ENCODE measurements at regions not wholly inside any gene's neighbourhood (a gene's known extent, or its start where the extent isn't known, plus 50 kb on each side); places are given as distances from the start of the nearest gene placed in this dataset.

DNA sequence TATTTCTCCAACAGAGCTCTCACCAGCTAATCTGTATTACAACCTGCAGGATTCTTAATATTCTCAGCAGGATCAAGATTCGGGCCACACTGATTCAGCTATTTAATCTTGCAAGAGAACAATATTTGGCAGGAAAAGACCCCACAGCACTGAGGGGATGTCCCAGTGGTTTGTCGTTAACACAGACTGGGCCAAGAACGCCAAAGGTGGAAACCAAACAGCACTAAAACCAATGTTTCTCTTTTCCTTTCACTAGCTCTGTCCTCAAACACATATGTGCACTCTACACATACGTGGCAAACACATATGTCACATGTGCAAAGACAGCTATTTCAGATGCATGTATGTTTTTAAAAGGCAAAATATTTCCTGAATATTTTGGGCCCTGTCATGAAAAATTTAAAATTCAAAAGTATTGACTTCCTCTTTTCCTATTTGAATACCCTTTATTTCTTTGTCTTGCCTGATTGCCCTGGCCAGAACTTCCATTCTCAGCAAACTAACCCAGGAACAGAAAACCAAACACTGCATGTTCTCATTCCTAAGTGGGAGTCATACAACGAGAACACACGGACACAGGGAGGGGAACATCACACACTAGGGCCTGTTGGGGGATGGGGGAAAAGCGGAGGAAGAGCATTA, 51.7 kb upstream of the NEBL start:
- H3K27ac Mint-ChIP-seq: no peak overlapping the region
- no peaks in the 10 kb centered on the region for H3K9me3 Mint-ChIP-seq
- H3K4me3 Mint-ChIP-seq: no peak overlapping the region
- H3K4me1 Mint-ChIP-seq (ENCODE audit: low read depth): no peaks in the 10 kb centered on the region
- no peaks in the 10 kb centered on the region for H3K36me3 Mint-ChIP-seq (ENCODE audit: low read depth)
- H3K27me3 Mint-ChIP-seq (ENCODE audit: low read depth): no peaks in the 10 kb centered on the region

All from T-helper 1 cell treated with Interleukin-12 subunit alpha and Interleukin-12 subunit beta and Interleukin-4 antibody, amounts not matched to agents 30 μg/mL and 1 μg/mL, for 36 hours (primary cell).